ENCODE measurements at regions not wholly inside any gene's neighbourhood (a gene's known extent, or its start where the extent isn't known, plus 50 kb on each side); places are given as distances from the start of the nearest gene placed in this dataset.

- TF ChIP-seq POLR2A (IDR thresholded peaks at IDR 0.05) (no peak), CTCF (IDR thresholded peaks at IDR 0.05) (no peak)
Observed at GRCh38 chr7:80981405-80981804, 62.6 kb upstream of the SEMA3C start.
